HepG2 (cell line): ENCODE measurements at regions not wholly inside any gene's neighbourhood (a gene's known extent, or its start where the extent isn't known, plus 50 kb on each side); places are given as distances from the start of the nearest gene placed in this dataset.
A peak's percentile ranks its signal among the peaks of the same experiment; 100 is the strongest.

ENCODE experiments used
- BCL6 ChIP-seq: IDR thresholded peaks from 2 replicates; pipeline ENCODE4 v1.6.1; 2016; ENCODE audit warnings: missing genetic modification reagents, missing compliant biosample characterization
- DR1 ChIP-seq: sonication (generic); formaldehyde crosslinking; IDR thresholded peaks from 2 replicates; pipeline ENCODE4 v1.8.0; 2021; ENCODE audit warnings: mild to moderate bottlenecking, missing genetic modification reagents, inconsistent platforms
- GFI1 ChIP-seq: sonication (generic); formaldehyde crosslinking; IDR thresholded peaks from 2 replicates; pipeline ENCODE4 v1.5.0; 2020; ENCODE audit warnings: missing genetic modification reagents, mild to moderate bottlenecking, borderline replicate concordance
- PPARG ChIP-seq: conservative IDR thresholded peaks from 2 replicates; pipeline ENCODE4 v1.6.1; 2016; ENCODE audit warnings: missing biosample characterization, missing genetic modification reagents
- RAD21 ChIP-seq: fragments of 450-650 bp; formaldehyde crosslinking; IDR thresholded peaks from 2 replicates; pipeline ENCODE4 v1.5.0; 2020; ENCODE audit warnings: mild to moderate bottlenecking
- SMC3 ChIP-seq: IDR thresholded peaks from 2 replicates; pipeline ENCODE4 v1.6.1; 2011; ENCODE audit warnings: low read length, improper control_type of control experiment
- STAG1 ChIP-seq: sonication (generic); formaldehyde crosslinking; IDR thresholded peaks from 2 replicates; pipeline ENCODE4 v1.4.0; 2020; ENCODE audit warnings: missing genetic modification reagents
- ZFP1 ChIP-seq: IDR thresholded peaks from 2 replicates; pipeline ENCODE4 v1.6.1; 2016
- ZNF543 ChIP-seq: sonication (generic); formaldehyde crosslinking; IDR thresholded peaks from 2 replicates; pipeline ENCODE4 v1.4.0; 2020; ENCODE audit warnings: mild to moderate bottlenecking, missing genetic modification reagents
- ZNF616 ChIP-seq: sonication (generic); formaldehyde crosslinking; IDR thresholded peaks from 2 replicates; pipeline ENCODE4 v1.5.0; 2020; ENCODE audit warnings: low read depth, mild to moderate bottlenecking, missing genetic modification reagents
- TF ChIP-seq, protein P1 (sequence below), 2 experiments: fragments of 450-650 bp in 1 of 2; sonication (generic) in 1 of 2; formaldehyde crosslinking in 1 of 2; IDR thresholded peaks; 2 replicates each; pipeline versions ENCODE4 v1.6.1 to v1.8.0; 2016 to 2022; ENCODE audit warnings: antibody characterized with exemption in 1 of 2, mild to moderate bottlenecking in 1 of 2, missing genetic modification reagents in 1 of 2
- TF ChIP-seq, protein P2 (sequence below): conservative IDR thresholded peaks from 2 replicates; pipeline ENCODE4 v1.6.1; 2018; ENCODE audit warnings: missing genetic modification reagents
- TF ChIP-seq, protein P3 (sequence below): sonication (generic); formaldehyde crosslinking; IDR thresholded peaks from 2 replicates; pipeline ENCODE4 v1.5.0; 2020; ENCODE audit warnings: mild to moderate bottlenecking, missing genetic modification reagents, moderate library complexity
- TF ChIP-seq, protein P4 (sequence below): sonication (generic); formaldehyde crosslinking; IDR thresholded peaks from 2 replicates; pipeline ENCODE4 v1.4.0; 2020; ENCODE audit warnings: mild to moderate bottlenecking, missing genetic modification reagents

DNA sequence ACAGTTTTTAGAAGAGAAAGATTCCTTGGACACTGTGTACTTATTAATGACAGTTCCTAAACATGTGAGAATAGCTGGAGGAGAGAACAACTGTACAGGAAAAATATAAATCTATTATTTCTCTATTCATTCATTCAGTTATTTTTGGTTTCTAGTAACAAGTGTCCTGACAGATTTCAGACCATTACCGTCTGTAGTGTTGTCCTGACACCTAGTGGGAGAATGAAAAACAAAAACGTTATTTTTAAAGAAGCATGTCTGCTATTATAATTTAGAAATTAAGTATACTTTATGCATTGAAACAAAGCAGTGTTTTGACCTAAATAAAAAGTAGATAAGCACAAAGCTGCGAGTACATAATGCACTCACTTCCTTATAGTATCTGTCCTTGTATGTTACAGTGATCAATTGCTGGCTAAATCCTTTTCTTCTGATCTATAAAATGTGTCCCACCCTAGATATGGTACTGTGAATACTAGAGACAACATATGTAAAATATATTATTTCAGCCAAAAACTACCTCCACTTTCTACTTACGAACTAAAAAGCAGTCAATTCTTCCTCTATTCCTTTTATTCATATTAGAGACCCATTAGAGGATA is 575.6 kb downstream of the ARL4A start (continued):
- TF ChIP-seq, protein P1, sequence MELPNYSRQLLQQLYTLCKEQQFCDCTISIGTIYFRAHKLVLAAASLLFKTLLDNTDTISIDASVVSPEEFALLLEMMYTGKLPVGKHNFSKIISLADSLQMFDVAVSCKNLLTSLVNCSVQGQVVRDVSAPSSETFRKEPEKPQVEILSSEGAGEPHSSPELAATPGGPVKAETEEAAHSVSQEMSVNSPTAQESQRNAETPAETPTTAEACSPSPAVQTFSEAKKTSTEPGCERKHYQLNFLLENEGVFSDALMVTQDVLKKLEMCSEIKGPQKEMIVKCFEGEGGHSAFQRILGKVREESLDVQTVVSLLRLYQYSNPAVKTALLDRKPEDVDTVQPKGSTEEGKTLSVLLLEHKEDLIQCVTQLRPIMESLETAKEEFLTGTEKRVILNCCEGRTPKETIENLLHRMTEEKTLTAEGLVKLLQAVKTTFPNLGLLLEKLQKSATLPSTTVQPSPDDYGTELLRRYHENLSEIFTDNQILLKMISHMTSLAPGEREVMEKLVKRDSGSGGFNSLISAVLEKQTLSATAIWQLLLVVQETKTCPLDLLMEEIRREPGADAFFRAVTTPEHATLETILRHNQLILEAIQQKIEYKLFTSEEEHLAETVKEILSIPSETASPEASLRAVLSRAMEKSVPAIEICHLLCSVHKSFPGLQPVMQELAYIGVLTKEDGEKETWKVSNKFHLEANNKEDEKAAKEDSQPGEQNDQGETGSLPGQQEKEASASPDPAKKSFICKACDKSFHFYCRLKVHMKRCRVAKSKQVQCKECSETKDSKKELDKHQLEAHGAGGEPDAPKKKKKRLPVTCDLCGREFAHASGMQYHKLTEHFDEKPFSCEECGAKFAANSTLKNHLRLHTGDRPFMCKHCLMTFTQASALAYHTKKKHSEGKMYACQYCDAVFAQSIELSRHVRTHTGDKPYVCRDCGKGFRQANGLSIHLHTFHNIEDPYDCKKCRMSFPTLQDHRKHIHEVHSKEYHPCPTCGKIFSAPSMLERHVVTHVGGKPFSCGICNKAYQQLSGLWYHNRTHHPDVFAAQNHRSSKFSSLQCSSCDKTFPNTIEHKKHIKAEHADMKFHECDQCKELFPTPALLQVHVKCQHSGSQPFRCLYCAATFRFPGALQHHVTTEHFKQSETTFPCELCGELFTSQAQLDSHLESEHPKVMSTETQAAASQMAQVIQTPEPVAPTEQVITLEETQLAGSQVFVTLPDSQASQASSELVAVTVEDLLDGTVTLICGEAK (IDR thresholded peaks at IDR 0.05): no peak
- TF ChIP-seq, protein P1 (CRISPR knock-in tag; IDR thresholded peaks at IDR 0.05): no peak
- TF ChIP-seq GFI1 (CRISPR knock-in tag) (no peak), RAD21 (CRISPR knock-in tag) (peak; percentile 64), ZFP1 (CRISPR knock-in tag) (no peak), SMC3 (peak; percentile 91), DR1 (CRISPR knock-in tag) (no peak), ZNF543 (CRISPR knock-in tag) (no peak), ZNF616 (CRISPR knock-in tag) (no peak), PPARG (CRISPR knock-in tag) (no peak), STAG1 (peak; percentile 91), BCL6 (peak; percentile 50; the same call in 1 of the 2 replicates)
- TF ChIP-seq, protein P2, sequence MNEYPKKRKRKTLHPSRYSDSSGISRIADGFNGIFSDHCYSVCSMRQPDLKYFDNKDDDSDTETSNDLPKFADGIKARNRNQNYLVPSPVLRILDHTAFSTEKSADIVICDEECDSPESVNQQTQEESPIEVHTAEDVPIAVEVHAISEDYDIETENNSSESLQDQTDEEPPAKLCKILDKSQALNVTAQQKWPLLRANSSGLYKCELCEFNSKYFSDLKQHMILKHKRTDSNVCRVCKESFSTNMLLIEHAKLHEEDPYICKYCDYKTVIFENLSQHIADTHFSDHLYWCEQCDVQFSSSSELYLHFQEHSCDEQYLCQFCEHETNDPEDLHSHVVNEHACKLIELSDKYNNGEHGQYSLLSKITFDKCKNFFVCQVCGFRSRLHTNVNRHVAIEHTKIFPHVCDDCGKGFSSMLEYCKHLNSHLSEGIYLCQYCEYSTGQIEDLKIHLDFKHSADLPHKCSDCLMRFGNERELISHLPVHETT: no peak
- TF ChIP-seq, protein P3, sequence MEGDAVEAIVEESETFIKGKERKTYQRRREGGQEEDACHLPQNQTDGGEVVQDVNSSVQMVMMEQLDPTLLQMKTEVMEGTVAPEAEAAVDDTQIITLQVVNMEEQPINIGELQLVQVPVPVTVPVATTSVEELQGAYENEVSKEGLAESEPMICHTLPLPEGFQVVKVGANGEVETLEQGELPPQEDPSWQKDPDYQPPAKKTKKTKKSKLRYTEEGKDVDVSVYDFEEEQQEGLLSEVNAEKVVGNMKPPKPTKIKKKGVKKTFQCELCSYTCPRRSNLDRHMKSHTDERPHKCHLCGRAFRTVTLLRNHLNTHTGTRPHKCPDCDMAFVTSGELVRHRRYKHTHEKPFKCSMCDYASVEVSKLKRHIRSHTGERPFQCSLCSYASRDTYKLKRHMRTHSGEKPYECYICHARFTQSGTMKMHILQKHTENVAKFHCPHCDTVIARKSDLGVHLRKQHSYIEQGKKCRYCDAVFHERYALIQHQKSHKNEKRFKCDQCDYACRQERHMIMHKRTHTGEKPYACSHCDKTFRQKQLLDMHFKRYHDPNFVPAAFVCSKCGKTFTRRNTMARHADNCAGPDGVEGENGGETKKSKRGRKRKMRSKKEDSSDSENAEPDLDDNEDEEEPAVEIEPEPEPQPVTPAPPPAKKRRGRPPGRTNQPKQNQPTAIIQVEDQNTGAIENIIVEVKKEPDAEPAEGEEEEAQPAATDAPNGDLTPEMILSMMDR: peak; percentile 64
- TF ChIP-seq, protein P4, sequence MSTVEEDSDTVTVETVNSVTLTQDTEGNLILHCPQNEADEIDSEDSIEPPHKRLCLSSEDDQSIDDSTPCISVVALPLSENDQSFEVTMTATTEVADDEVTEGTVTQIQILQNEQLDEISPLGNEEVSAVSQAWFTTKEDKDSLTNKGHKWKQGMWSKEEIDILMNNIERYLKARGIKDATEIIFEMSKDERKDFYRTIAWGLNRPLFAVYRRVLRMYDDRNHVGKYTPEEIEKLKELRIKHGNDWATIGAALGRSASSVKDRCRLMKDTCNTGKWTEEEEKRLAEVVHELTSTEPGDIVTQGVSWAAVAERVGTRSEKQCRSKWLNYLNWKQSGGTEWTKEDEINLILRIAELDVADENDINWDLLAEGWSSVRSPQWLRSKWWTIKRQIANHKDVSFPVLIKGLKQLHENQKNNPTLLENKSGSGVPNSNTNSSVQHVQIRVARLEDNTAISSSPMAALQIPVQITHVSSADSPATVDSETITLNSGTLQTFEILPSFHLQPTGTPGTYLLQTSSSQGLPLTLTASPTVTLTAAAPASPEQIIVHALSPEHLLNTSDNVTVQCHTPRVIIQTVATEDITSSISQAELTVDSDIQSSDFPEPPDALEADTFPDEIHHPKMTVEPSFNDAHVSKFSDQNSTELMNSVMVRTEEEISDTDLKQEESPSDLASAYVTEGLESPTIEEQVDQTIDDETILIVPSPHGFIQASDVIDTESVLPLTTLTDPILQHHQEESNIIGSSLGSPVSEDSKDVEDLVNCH (CRISPR knock-in tag): no peak
